Astrocyte (in vitro differentiated cells and primary cell): ENCODE measurements at regions not wholly inside any gene's neighbourhood (a gene's known extent, or its start where the extent isn't known, plus 50 kb on each side); places are given as distances from the start of the nearest gene placed in this dataset.
"Not testable (repeated sequence)": the region's sequence is repeated elsewhere in the genome, so short reads cannot be mapped to it uniquely, and the experiment has no call there.

ENCODE experiments used
- DNase-seq: peaks from one replicate; pipeline ENCODE4 v3.0.0-alpha.2; 2010; ENCODE audit warnings: low read depth
- FAIRE-seq: peaks from 2 replicates; lab custom pipeline; 2011; peaks lifted over from hg19 to GRCh38; lab: Jason Lieb, UNC
- H2AFZ ChIP-seq: 2 replicates; pipeline ENCODE4 v1.6.0; 2012; ENCODE audit warnings: low read depth, low read length, inconsistent platforms
- H3K27ac ChIP-seq: 2 replicates; pipeline ENCODE4 v1.5.1; 2011; ENCODE audit warnings: low read depth, low read length, inconsistent platforms
- H3K27me3 ChIP-seq: 2 replicates; pipeline ENCODE4 v1.6.0; 2011; ENCODE audit warnings: low read length, inconsistent platforms; ENCODE audit not compliant: insufficient read depth
- H3K36me3 ChIP-seq: 2 replicates; pipeline ENCODE4 v1.5.1; 2011; ENCODE audit warnings: low read length, inconsistent platforms; ENCODE audit not compliant: insufficient read depth
- H3K4me1 ChIP-seq: 2 replicates; pipeline ENCODE4 v1.5.1; 2011; ENCODE audit warnings: low read length, inconsistent platforms; ENCODE audit not compliant: insufficient read depth
- H3K4me2 ChIP-seq: 2 replicates; pipeline ENCODE4 v1.6.0; 2012; ENCODE audit warnings: low read length, inconsistent platforms
- H3K4me3 ChIP-seq: 2 replicates; pipeline ENCODE4 v1.5.1; 2011; ENCODE audit warnings: low read depth, mild to moderate bottlenecking, low read length, inconsistent platforms; ENCODE audit not compliant: insufficient read depth
- H3K79me2 ChIP-seq: 2 replicates; pipeline ENCODE4 v1.6.0; 2012; ENCODE audit warnings: mild to moderate bottlenecking, low read length, inconsistent platforms; ENCODE audit not compliant: insufficient read depth
- H3K9ac ChIP-seq: 2 replicates; pipeline ENCODE4 v1.6.0; 2012; ENCODE audit warnings: mild to moderate bottlenecking, low read length, inconsistent platforms
- H3K9me3 ChIP-seq: 2 replicates; pipeline ENCODE4 v1.5.1; 2012; ENCODE audit warnings: low read depth, mild to moderate bottlenecking, low read length, inconsistent platforms; ENCODE audit not compliant: insufficient read depth
- H4K20me1 ChIP-seq: 2 replicates; pipeline ENCODE4 v1.6.0; 2012; ENCODE audit warnings: low read length, inconsistent platforms; ENCODE audit not compliant: insufficient read depth
- H3K27ac Mint-ChIP-seq: one replicate; pipeline ENCODE4 v1.8.0; 2021; ENCODE audit warnings: mild to moderate bottlenecking, mixed read lengths; ENCODE audit not compliant: unreplicated experiment
- H3K27me3 Mint-ChIP-seq: one replicate; pipeline ENCODE4 v1.8.0; 2021; ENCODE audit warnings: low read depth, mixed read lengths; ENCODE audit not compliant: unreplicated experiment
- H3K36me3 Mint-ChIP-seq: one replicate; pipeline ENCODE4 v1.8.0; 2021; ENCODE audit warnings: low read depth, mixed read lengths; ENCODE audit not compliant: unreplicated experiment
- H3K4me1 Mint-ChIP-seq: one replicate; pipeline ENCODE4 v1.8.0; 2021; ENCODE audit warnings: low read depth, mixed read lengths; ENCODE audit not compliant: unreplicated experiment
- H3K4me3 Mint-ChIP-seq: one replicate; pipeline ENCODE4 v1.8.0; 2021; ENCODE audit warnings: mild to moderate bottlenecking, moderate library complexity, mixed read lengths; ENCODE audit not compliant: unreplicated experiment
- H3K9me3 Mint-ChIP-seq: one replicate; pipeline ENCODE4 v1.8.0; 2021; ENCODE audit warnings: mild to moderate bottlenecking, mixed read lengths; ENCODE audit not compliant: unreplicated experiment
- CTCF ChIP-seq: IDR thresholded peaks from 2 replicates; pipeline ENCODE4 v1.5.1; 2011; ENCODE audit warnings: low read depth, mild to moderate bottlenecking, inconsistent platforms, low read length, moderate library complexity; ENCODE audit not compliant: insufficient read depth
- EZH2 ChIP-seq: IDR thresholded peaks from 2 replicates; pipeline ENCODE4 v1.6.1; 2012; ENCODE audit warnings: mild to moderate bottlenecking, low read length, inconsistent platforms; ENCODE audit not compliant: insufficient read depth

GRCh38 chrX:19245711-19246269 is 97.9 kb upstream of the PDHA1 start:
- Mint-ChIP-seq H3K27me3 (no peaks in the 10 kb centered on the region), H3K36me3 (no peaks in the 10 kb centered on the region), H3K9me3 (peaks cover 10% of the 10 kb centered on the region), H3K4me1 (no peaks in the 10 kb centered on the region), H3K4me3 (no peak overlapping the region), H3K27ac (no peak overlapping the region)
- TF ChIP-seq CTCF, result no peak
- TF ChIP-seq EZH2, result no peak
- H3K9ac ChIP-seq, result no peak overlapping the region
- H4K20me1 ChIP-seq, result no peaks in the 10 kb centered on the region
- H2AFZ ChIP-seq, result no peak overlapping the region
- H3K4me1 ChIP-seq, result no peaks in the 10 kb centered on the region
- no peak overlapping the region for H3K4me2 ChIP-seq
- no peaks in the 10 kb centered on the region for H3K9me3 ChIP-seq
- H3K36me3 ChIP-seq, result no peaks in the 10 kb centered on the region
- no peak overlapping the region for H3K27ac ChIP-seq
- FAIRE-seq (peak; percentile 81), DNase-seq (no peak)
- H3K27me3 ChIP-seq, result no peaks in the 10 kb centered on the region
- H3K79me2 ChIP-seq, result no peaks in the 10 kb centered on the region
- H3K4me3 ChIP-seq, result no peak overlapping the region

DNA sequence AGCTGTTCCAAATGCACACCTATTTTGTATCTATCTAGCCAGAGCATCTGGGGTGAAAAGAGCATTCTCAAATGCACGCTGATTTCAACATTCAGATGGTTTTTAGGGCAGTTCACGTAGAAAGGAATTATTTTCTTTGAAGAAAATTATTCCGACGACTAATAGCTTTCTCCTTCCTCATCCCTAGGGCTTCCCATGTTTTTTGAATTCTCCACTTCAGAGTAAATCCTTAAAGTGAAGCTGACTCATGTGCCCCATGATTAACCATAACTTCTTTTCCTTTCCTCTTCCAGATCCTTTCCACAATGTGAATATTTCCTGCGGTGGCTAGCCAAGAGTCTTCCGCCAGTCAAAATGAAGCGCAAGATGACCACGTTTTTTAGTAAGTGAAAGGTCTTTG is 86.7 kb upstream of the PDHA1 start:
- no peaks in the 10 kb centered on the region for H3K27me3 ChIP-seq
- no peaks in the 10 kb centered on the region for H3K9me3 Mint-ChIP-seq
- no peak overlapping the region for H3K27ac ChIP-seq
- peak; percentile 74 for FAIRE-seq
- H3K4me1 ChIP-seq, result no peaks in the 10 kb centered on the region
- no peak overlapping the region for H3K4me2 ChIP-seq
- H3K4me1 Mint-ChIP-seq, result no peaks in the 10 kb centered on the region
- H3K36me3 Mint-ChIP-seq, result no peaks in the 10 kb centered on the region
- H2AFZ ChIP-seq, result no peak overlapping the region
- no peak for DNase-seq
- H3K4me3 ChIP-seq, result no peak overlapping the region
- no peak overlapping the region for H3K4me3 Mint-ChIP-seq
- H3K79me2 ChIP-seq, result no peaks in the 10 kb centered on the region
- no peak overlapping the region for H3K27ac Mint-ChIP-seq
- no peak overlapping the region for H3K9ac ChIP-seq
- H3K27me3 Mint-ChIP-seq, result no peaks in the 10 kb centered on the region
- no peaks in the 10 kb centered on the region for H3K9me3 ChIP-seq
- TF ChIP-seq CTCF (no peak), EZH2 (no peak)
- no peaks in the 10 kb centered on the region for H4K20me1 ChIP-seq
- H3K36me3 ChIP-seq, result no peaks in the 10 kb centered on the region

DNA sequence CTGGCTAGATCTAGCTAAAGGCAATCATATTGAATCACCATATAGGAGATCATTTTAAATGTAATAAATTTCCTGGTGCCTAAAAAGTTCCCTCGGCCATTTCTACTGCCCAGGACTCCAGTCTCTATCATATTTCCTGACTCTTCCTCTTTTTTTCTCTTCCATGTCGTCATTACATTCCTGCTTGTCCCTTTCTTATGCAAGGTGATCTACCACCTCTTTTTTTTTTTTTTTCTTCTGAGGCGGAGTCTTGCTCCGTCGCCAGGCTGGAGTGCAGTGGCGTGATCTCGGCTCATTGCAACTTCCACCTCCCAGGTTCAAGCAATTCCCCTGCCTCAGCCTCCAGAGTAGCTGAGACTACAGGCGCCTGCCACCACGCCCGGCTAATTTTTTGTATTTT is 82.7 kb upstream of the PDHA1 start:
- H3K4me3 Mint-ChIP-seq, H3K27ac ChIP-seq, DNase-seq, H2AFZ ChIP-seq, H3K9ac ChIP-seq, H3K79me2 ChIP-seq, H3K36me3 Mint-ChIP-seq, H3K4me3 ChIP-seq, H3K27ac Mint-ChIP-seq, H3K4me2 ChIP-seq, H3K27me3 Mint-ChIP-seq, H3K9me3 Mint-ChIP-seq, H3K27me3 ChIP-seq, H4K20me1 ChIP-seq, H3K4me1 ChIP-seq, H3K4me1 Mint-ChIP-seq, H3K36me3 ChIP-seq, H3K9me3 ChIP-seq: not testable (repeated sequence)
- peak; percentile 69 for FAIRE-seq
